GM19397 (cell line): ENCODE measurements at regions not wholly inside any gene's neighbourhood (a gene's known extent, or its start where the extent isn't known, plus 50 kb on each side); places are given as distances from the start of the nearest gene placed in this dataset.
"Not testable (repeated sequence)": the region's sequence is repeated elsewhere in the genome, so short reads cannot be mapped to it uniquely, and the experiment has no call there.

Experiments used
- ATAC-seq: cut with Tn5 transposase; IDR thresholded peaks from one replicate; pipeline ENCODE4 v1.9.1; 2021; ENCODE audit warnings: mild to moderate bottlenecking, moderate library complexity; ENCODE audit not compliant: unreplicated experiment

DNA sequence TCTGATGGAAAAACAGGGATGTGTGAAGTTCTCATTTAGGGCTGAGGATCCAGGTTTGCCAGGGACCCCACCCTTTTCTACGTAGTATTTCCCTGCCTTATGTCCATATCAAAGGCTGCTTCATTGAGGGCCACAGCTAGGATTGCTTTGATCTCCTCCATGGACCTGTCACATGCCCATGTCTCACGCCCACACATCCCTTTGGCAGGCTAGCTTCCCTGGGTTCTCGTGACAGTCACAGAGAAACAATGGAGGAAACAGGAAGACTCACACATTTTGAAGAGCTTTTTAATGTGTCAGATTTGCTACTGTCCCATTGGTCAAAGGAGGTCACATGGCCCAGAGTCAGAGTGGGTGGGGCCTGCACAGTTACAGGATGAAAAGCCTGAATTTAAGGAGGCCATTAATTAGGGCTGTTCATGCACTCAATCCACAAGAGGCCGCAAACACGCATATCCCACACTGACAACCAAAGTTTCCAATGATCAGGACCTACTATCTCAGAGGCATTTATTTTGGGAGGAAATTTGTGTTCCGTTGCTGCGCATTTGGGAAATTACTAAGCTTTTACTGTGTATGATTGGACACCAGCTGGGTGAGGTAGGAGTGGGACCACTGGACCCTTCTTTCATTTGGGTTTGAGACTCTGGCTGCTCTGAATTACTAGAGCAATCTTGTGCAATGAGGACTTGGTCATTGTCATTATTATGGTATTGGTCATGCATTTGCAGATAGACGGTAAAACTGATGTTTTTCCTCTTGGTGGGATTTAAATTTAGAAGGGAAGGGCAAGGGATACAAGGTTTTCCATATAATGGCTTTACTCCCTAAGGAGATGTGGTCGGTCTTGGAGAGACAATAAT lies 266.2 kb downstream of the KTN1 start:
- no peak for ATAC-seq

DNA sequence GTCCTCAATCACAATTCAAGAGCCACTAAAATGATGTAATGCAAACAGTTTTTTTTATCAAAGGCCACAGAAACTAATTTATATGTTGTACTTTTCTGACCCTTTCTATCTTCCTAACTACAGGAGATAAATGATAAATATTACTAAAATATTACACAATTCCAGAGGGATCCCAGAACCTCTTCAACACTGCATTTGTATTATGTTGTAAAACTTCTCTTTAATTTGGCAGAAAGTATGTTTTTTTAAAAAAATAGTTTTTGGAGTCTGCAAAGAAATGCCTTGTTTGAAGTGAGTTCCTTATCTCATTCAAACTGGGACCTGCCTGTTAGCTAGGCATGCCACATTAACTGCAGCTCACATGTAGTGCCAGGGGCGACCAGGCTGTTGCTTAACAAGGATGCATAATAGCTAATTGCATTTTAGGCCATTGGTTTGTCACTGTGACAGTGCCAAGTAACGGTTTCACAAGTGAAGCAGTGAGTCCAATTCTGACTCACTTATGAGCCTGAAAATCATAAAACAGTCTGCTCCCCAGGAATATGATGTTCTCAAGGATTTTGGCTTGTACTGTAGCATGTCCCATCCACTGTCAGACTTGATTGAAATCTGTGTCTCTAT lies 266.9 kb downstream of the KTN1 start:
- ATAC-seq: no peak

DNA sequence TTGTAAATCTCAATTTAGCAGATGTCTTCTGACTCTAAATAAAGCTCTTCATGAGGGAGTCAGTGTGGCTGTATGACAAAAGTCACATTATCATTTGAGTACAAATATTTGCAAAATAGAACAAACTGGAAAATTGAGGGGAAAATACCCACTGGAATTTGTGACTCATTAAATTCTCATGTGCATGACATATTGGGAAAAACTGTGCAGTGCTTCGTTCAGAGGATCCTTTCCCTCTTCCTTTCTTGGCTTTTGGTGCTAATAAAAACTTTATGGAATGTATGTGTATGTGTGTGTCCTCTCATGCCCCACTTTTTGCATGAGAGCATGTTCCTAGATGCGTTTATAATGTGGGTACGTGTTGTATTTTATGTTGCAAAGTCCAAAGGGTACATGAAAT lies 267.8 kb downstream of the KTN1 start:
- ATAC-seq: no peak

DNA sequence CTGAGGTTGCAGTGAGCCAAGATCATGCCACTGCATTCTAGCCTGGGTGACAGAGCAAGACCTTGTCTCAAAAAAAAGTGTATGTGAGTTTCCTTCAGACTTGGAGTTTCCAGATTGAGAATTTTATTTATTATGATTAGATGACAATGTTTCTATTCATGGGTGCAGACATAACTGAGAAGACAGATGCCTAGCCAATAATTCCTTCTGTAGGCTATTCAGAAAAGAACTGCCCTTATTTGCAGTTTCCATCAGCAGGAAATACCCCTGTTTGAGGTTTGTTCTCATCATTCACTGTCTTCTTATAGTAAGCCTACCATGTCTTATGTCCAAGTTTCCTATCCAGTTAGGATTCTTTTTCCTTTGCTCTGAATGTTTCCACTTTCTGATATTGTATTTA lies 269.0 kb downstream of the KTN1 start:
- no peak for ATAC-seq

- ATAC-seq: no peak
Measured at GRCh38 chr14:55849833-55850232, 268.4 kb upstream of the PELI2 start.

GRCh38 chr14:55850825-55851241 lies 267.4 kb upstream of the PELI2 start:
- no peak for ATAC-seq

GRCh38 chr14:55851301-55851700 lies 266.9 kb upstream of the PELI2 start:
- ATAC-seq: no peak

- no peak for ATAC-seq
Measured at GRCh38 chr14:55851961-55852360, 266.2 kb upstream of the PELI2 start.

DNA sequence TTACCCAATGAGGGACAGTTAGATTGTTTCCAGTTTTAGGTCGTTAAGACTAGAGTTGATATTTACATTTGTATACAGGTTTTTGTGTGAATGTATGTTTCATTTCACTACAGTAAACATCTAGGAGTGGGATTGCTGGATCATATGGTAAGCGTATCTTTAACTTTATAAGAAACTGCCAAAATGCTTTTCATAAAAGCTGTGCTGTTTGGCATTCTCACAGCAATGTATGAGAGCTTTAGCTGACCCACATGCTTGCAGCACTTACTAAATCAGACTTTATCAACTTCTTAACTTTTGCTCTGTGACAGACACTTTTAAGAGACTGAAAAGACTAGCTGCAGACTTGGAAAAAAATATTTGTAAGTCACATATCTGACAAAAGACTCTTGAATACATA lies 262.5 kb upstream of the PELI2 start:
- no peak for ATAC-seq

- ATAC-seq: no peak
Measured at GRCh38 chr14:55858604-55859003, 259.6 kb upstream of the PELI2 start.

DNA sequence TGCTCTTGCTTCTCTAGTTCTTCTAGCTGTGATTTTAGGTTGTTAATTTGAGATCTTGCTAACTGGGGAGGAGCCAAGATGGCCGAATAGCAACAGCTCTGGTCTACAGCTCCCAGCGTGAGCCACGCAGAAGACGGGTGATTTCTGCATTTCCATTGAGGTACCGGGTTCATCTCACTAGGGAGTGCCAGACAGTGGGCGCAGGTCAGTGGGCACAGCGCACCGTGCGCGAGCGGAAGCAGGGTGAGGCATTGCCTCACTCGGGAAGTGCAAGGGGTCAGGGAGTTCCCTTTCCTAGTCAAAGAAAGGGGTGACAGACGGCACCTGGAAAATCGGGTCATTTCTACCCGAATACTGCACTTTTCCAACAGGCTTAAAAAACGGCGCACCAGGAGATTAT lies 256.6 kb upstream of the PELI2 start:
- not testable (repeated sequence) for ATAC-seq

GRCh38 chr14:55864890-55865655 lies 253.1 kb upstream of the PELI2 start:
- ATAC-seq: no peak

DNA sequence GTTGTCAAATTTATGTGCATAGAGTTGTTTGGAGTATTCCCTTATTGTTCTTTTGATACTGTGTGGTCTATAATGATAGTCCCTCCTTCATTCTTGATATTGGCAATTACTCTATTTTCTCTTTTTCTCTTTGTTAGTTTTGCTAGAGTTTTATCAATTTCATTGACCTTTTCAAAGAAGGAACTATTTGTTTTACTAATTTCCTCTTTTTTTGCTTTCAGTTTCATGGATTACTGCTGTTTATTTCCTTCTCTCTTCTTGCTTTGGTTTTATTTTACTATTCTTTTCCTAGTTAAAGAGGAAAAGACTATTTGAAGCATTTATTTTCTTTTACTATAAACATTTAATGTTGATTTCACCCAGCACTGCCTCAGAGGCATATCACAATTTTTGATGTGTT lies 250.9 kb upstream of the PELI2 start:
- no peak for ATAC-seq

- ATAC-seq: no peak
Measured at GRCh38 chr14:55867719-55868118, 250.5 kb upstream of the PELI2 start.

- ATAC-seq: no peak
Measured at GRCh38 chr14:55869397-55870049, 248.7 kb upstream of the PELI2 start.

DNA sequence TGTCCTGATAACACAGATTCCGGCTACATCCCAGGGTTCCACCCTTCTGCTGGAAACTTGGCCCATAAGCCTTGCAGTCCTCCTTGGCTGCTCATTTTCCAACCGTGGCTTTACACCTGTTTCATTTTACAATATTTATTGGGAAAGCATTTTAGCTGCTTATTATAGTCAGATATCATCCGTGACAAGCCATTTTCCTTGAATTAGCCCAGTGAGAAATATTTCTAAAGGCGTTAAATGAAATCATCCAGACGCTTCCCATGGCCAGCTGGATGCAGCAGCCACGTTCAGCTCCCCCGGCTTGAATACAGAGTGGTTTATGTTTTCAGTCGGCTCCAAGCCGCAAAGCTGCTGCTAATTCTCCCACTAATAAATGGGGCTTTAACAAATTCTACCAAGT lies 245.0 kb upstream of the PELI2 start:
- no peak for ATAC-seq

- no peak for ATAC-seq
Measured at GRCh38 chr14:55874785-55875184, 243.4 kb upstream of the PELI2 start.

DNA sequence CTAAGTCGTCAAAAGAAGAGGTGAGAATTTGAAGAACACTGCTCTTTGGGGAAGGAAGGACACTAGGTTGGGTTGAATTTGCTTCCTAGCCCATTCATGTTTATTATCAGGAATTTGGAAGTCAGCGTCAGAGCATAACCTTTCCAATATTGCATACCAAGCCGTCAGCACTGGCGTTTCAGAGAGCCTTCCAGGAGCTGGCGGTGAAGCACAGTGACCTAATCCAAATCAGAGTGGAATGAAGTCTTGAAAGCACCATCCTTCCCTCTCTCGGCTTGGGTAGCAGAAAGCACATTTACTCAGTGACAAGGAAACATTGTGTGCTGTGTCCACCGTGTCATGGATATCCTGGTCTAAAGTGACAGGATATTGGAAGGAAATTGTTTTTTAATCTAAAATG lies 240.3 kb upstream of the PELI2 start:
- no peak for ATAC-seq

DNA sequence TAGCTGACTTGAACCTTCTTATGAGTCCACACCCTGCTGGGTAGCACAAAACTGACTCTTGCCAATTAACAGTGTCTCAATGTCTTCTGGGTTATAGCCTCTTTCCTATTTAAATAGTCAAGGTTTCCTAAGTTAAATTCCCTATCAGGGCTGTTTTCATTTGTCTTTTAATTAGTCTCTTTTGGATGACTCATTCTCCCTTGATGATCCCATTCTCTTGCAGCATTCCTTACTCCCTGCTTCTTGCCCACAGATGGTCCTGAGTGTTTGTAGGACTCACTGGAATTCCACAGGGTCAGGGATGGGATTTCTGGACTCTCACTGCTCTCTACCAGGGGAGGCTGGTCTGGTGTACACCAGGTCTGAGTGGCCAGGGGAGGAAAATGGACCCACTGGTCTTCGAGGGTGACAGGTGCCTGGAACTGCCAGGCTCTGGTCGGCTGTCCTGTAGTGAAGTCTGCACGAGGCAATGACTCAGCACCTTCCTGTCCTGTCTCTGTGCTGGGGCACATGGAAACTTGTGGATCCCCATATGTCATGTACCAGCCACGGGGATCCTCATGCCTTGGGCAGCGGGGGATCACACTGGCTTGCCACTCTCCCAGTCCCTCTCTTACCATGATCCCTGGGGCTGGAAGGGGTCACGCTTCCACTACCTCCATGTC lies 236.5 kb upstream of the PELI2 start:
- no peak for ATAC-seq

- no peak for ATAC-seq
Measured at GRCh38 chr14:55884819-55885218, 233.4 kb upstream of the PELI2 start.

- ATAC-seq: no peak
Measured at GRCh38 chr14:55889124-55889523, 229.1 kb upstream of the PELI2 start.
